ENCODE measurements at regions not wholly inside any gene's neighbourhood (a gene's known extent, or its start where the extent isn't known, plus 50 kb on each side); places are given as distances from the start of the nearest gene placed in this dataset.

- H3K4me3 ChIP-seq (ENCODE audit: low read length) = no peak overlapping the region
- no peaks in the 10 kb centered on the region for H4K20me1 ChIP-seq (ENCODE audit: insufficient read depth, low read length)
- no peak overlapping the region for H3K4me2 ChIP-seq (ENCODE audit: low read length)
- H3K9ac ChIP-seq (ENCODE audit: low read length) = no peak overlapping the region
- H2AFZ ChIP-seq (ENCODE audit: low read depth, low read length) = peak overlapping the region; percentile 56; the same call in 1 of the 2 replicates
- TF ChIP-seq CTCF (IDR thresholded peaks at IDR 0.05; ENCODE audit: low read depth, low read length) (no peak), EZH2phosphoT487 (IDR thresholded peaks at IDR 0.05; ENCODE audit: low read depth) (no peak)
- no peaks in the 10 kb centered on the region for H3K36me3 ChIP-seq (replicated peaks; ENCODE audit: low read depth, low read length)
- no peak overlapping the region for H3K27ac ChIP-seq (ENCODE audit: low read length)
- H3K4me1 ChIP-seq (ENCODE audit: low read length) = peaks cover 4% of the 10 kb centered on the region; the same call in 1 of the 2 replicates
- H3K9me3 ChIP-seq (ENCODE audit: insufficient read depth, low read length) = no peaks in the 10 kb centered on the region
- no peaks in the 10 kb centered on the region for H3K27me3 ChIP-seq (ENCODE audit: low read depth, low read length)
- H3K79me2 ChIP-seq (ENCODE audit: low read length) = no peaks in the 10 kb centered on the region
Measured at GRCh38 chr3:116951610-116952009, 242.0 kb downstream of the TUSC7 start.

- no peaks in the 10 kb centered on the region for H3K79me2 ChIP-seq (ENCODE audit: low read length)
- H4K20me1 ChIP-seq (ENCODE audit: insufficient read depth, low read length) = no peaks in the 10 kb centered on the region
- no peak overlapping the region for H2AFZ ChIP-seq (ENCODE audit: low read depth, low read length)
- no peaks in the 10 kb centered on the region for H3K27me3 ChIP-seq (ENCODE audit: low read depth, low read length)
- H3K36me3 ChIP-seq (replicated peaks; ENCODE audit: low read depth, low read length) = no peaks in the 10 kb centered on the region
- H3K4me3 ChIP-seq (ENCODE audit: low read length) = no peak overlapping the region
- no peaks in the 10 kb centered on the region for H3K4me1 ChIP-seq (ENCODE audit: low read length)
- TF ChIP-seq CTCF (IDR thresholded peaks at IDR 0.05; ENCODE audit: low read depth, low read length) (no peak), EZH2phosphoT487 (IDR thresholded peaks at IDR 0.05; ENCODE audit: low read depth) (no peak)
- H3K9ac ChIP-seq (ENCODE audit: low read length) = no peak overlapping the region
- no peak overlapping the region for H3K27ac ChIP-seq (ENCODE audit: low read length)
- H3K9me3 ChIP-seq (ENCODE audit: insufficient read depth, low read length) = no peaks in the 10 kb centered on the region
- H3K4me2 ChIP-seq (ENCODE audit: low read length) = no peak overlapping the region
Measured at GRCh38 chr3:116958291-116958690, 248.7 kb downstream of the TUSC7 start.

GRCh38 chr3:116961106-116961505 is 251.5 kb downstream of the TUSC7 start:
- Histone ChIP-seq H3K79me2 (ENCODE audit: low read length) (no peaks in the 10 kb centered on the region), H3K4me1 (ENCODE audit: low read length) (no peaks in the 10 kb centered on the region), H2AFZ (ENCODE audit: low read depth, low read length) (no peak overlapping the region), H3K27ac (ENCODE audit: low read length) (no peak overlapping the region), H3K4me3 (ENCODE audit: low read length) (no peak overlapping the region), H3K9me3 (ENCODE audit: insufficient read depth, low read length) (no peaks in the 10 kb centered on the region), H3K36me3 (replicated peaks; ENCODE audit: low read depth, low read length) (no peaks in the 10 kb centered on the region), H3K4me2 (ENCODE audit: low read length) (no peak overlapping the region), H3K9ac (ENCODE audit: low read length) (no peak overlapping the region), H4K20me1 (ENCODE audit: insufficient read depth, low read length) (no peaks in the 10 kb centered on the region), H3K27me3 (ENCODE audit: low read depth, low read length) (no peaks in the 10 kb centered on the region)
- no peak for TF ChIP-seq EZH2phosphoT487 (IDR thresholded peaks at IDR 0.05; ENCODE audit: low read depth)
- TF ChIP-seq CTCF (IDR thresholded peaks at IDR 0.05; ENCODE audit: low read depth, low read length) = no peak

- no peak overlapping the region for H3K4me2 ChIP-seq (ENCODE audit: low read length)
- TF ChIP-seq CTCF (IDR thresholded peaks at IDR 0.05; ENCODE audit: low read depth, low read length) = no peak
- no peak for TF ChIP-seq EZH2phosphoT487 (IDR thresholded peaks at IDR 0.05; ENCODE audit: low read depth)
Measured at GRCh38 chr3:116963802-116964201, 254.2 kb downstream of the TUSC7 start.

More at GRCh38 chr3:116963802-116964201, 254.2 kb downstream of the TUSC7 start:
- H3K9me3 ChIP-seq (ENCODE audit: insufficient read depth, low read length) = no peaks in the 10 kb centered on the region
- no peak overlapping the region for H2AFZ ChIP-seq (ENCODE audit: low read depth, low read length)
- no peaks in the 10 kb centered on the region for H3K79me2 ChIP-seq (ENCODE audit: low read length)
- no peaks in the 10 kb centered on the region for H3K4me1 ChIP-seq (ENCODE audit: low read length)
- no peaks in the 10 kb centered on the region for H3K27me3 ChIP-seq (ENCODE audit: low read depth, low read length)
- no peak overlapping the region for H3K27ac ChIP-seq (ENCODE audit: low read length)
- H4K20me1 ChIP-seq (ENCODE audit: insufficient read depth, low read length) = no peaks in the 10 kb centered on the region
- no peak overlapping the region for H3K9ac ChIP-seq (ENCODE audit: low read length)
- no peaks in the 10 kb centered on the region for H3K36me3 ChIP-seq (replicated peaks; ENCODE audit: low read depth, low read length)
- H3K4me3 ChIP-seq (ENCODE audit: low read length) = no peak overlapping the region

All from OCI-LY3 (cell line).